MCF 10A (cell line): ENCODE measurements at regions not wholly inside any gene's neighbourhood (a gene's known extent, or its start where the extent isn't known, plus 50 kb on each side); places are given as distances from the start of the nearest gene placed in this dataset.

Experiments used
- BruUV-seq: library from RNA; stranded (reverse); fragments of 400-500 nt; replicated peaks from 2 replicates; lab custom pipeline; 2021; lab: Mats Ljungman, UMichigan
- CTCF ChIA-PET: fragments of 300-600 bp; sonication (Branson Sonifier 250); formaldehyde crosslinking; extraction: SDS; loops from one replicate; lab custom pipeline; 2021; ENCODE audit warnings: antibody characterized with exemption, inconsistent platforms; lab: Yijun Ruan, JAX
- POLR2A ChIA-PET: fragments of 300-600, 350-650 bp; sonication (Branson Sonifier 250); formaldehyde crosslinking; extraction: SDS; loops from one replicate; lab custom pipeline; 2020; ENCODE audit warnings: antibody characterized with exemption, inconsistent platforms; lab: Yijun Ruan, JAX
- DNase-seq: peaks from one replicate; pipeline ENCODE4 v3.0.0-alpha.2; 2018; ENCODE audit not compliant: unreplicated experiment
- H3K27ac Mint-ChIP-seq: one replicate; pipeline ENCODE4 v1.8.0; 2022; ENCODE audit warnings: mild to moderate bottlenecking, low read depth, mixed read lengths; ENCODE audit not compliant: unreplicated experiment
- H3K27me3 Mint-ChIP-seq: one replicate; pipeline ENCODE4 v1.8.0; 2022; ENCODE audit warnings: mixed read lengths; ENCODE audit not compliant: insufficient read depth, unreplicated experiment
- H3K36me3 Mint-ChIP-seq: one replicate; pipeline ENCODE4 v1.8.0; 2022; ENCODE audit warnings: mild to moderate bottlenecking, moderate library complexity, mixed read lengths; ENCODE audit not compliant: insufficient read depth, unreplicated experiment
- H3K4me1 Mint-ChIP-seq: one replicate; pipeline ENCODE4 v1.8.0; 2022; ENCODE audit warnings: mixed read lengths; ENCODE audit not compliant: insufficient read depth, unreplicated experiment
- H3K4me3 Mint-ChIP-seq: one replicate; pipeline ENCODE4 v1.8.0; 2022; ENCODE audit warnings: mild to moderate bottlenecking, moderate library complexity, mixed read lengths; ENCODE audit not compliant: unreplicated experiment
- H3K9me3 Mint-ChIP-seq: one replicate; pipeline ENCODE4 v1.8.0; 2022; ENCODE audit warnings: mixed read lengths; ENCODE audit not compliant: unreplicated experiment
- CTCF ChIP-seq: fragments of 200-600 bp; IDR thresholded peaks from one replicate; pipeline ENCODE4 v1.8.0; 2022; ENCODE audit warnings: antibody characterized with exemption, mild to moderate bottlenecking; ENCODE audit not compliant: unreplicated experiment
- intact Hi-C: fragments of 100-400 bp; cut with micrococcal nuclease; formaldehyde crosslinking; loops from 2 replicates; pipeline ENCODE4 v1.14.1; 2022

- BruUV-seq, result no TSS peak
- no peaks in the 10 kb centered on the region for H3K36me3 Mint-ChIP-seq
- H3K27ac Mint-ChIP-seq, result no peak overlapping the region
- H3K4me3 Mint-ChIP-seq, result no peak overlapping the region
- no peaks in the 10 kb centered on the region for H3K27me3 Mint-ChIP-seq
- no peak for DNase-seq
- H3K9me3 Mint-ChIP-seq, result peaks cover 21% of the 10 kb centered on the region
- intact Hi-C loops, result no loop called here
- no peaks in the 10 kb centered on the region for H3K4me1 Mint-ChIP-seq
- CTCF ChIA-PET, result no interaction called here
- POLR2A ChIA-PET, result no interaction called here
- TF ChIP-seq CTCF, result no peak
Measured at GRCh38 chr16:35572186-35572585, 2112.8 kb downstream of the TP53TG3F start.

GRCh38 chr16:35573407-35573806, 2114.0 kb downstream of the TP53TG3F start:
- no peak for TF ChIP-seq CTCF
- BruUV-seq, result no TSS peak
- intact Hi-C loops, result no loop called here
- H3K36me3 Mint-ChIP-seq, result no peaks in the 10 kb centered on the region
- no peak overlapping the region for H3K27ac Mint-ChIP-seq
- no peak for DNase-seq
- CTCF ChIA-PET, result no interaction called here
- H3K9me3 Mint-ChIP-seq, result peaks cover 22% of the 10 kb centered on the region
- no peak overlapping the region for H3K4me3 Mint-ChIP-seq
- POLR2A ChIA-PET, result no interaction called here
- no peaks in the 10 kb centered on the region for H3K4me1 Mint-ChIP-seq
- H3K27me3 Mint-ChIP-seq, result no peaks in the 10 kb centered on the region

- Mint-ChIP-seq H3K4me3 (no peak overlapping the region), H3K36me3 (no peaks in the 10 kb centered on the region), H3K9me3 (peaks cover 20% of the 10 kb centered on the region), H3K27me3 (no peaks in the 10 kb centered on the region), H3K4me1 (no peaks in the 10 kb centered on the region), H3K27ac (no peak overlapping the region)
- CTCF ChIA-PET, result no interaction called here
- DNase-seq, result no peak
- no peak for TF ChIP-seq CTCF
- POLR2A ChIA-PET, result no interaction called here
- intact Hi-C loops, result no loop called here
- BruUV-seq, result no TSS peak
Measured at GRCh38 chr16:35574011-35574410, 2114.6 kb downstream of the TP53TG3F start.

GRCh38 chr16:35574454-35575431, 2115.3 kb downstream of the TP53TG3F start:
- peaks cover 14% of the 10 kb centered on the region for H3K9me3 Mint-ChIP-seq
- POLR2A ChIA-PET, result no interaction called here
- H3K4me1 Mint-ChIP-seq, result no peaks in the 10 kb centered on the region
- TF ChIP-seq CTCF, result no peak
- no TSS peak for BruUV-seq
- CTCF ChIA-PET, result interaction anchor here (1.4 to 1.5 kb wide), 2 partner anchors 16 to 104 kb away, joined by 3 to 4 read pairs; no protein-coding TSS in a partner anchor
- no peak for DNase-seq
- no peak overlapping the region for H3K4me3 Mint-ChIP-seq
- intact Hi-C loops, result no loop called here
- no peaks in the 10 kb centered on the region for H3K27me3 Mint-ChIP-seq
- H3K27ac Mint-ChIP-seq, result no peak overlapping the region
- H3K36me3 Mint-ChIP-seq, result no peaks in the 10 kb centered on the region
